GM12878 (cell line): ENCODE measurements at regions not wholly inside any gene's neighbourhood (a gene's known extent, or its start where the extent isn't known, plus 50 kb on each side); places are given as distances from the start of the nearest gene placed in this dataset.

Source experiments
- ATAC-seq: fragments of 200-7000 bp; cut with Tn5 transposase; 3 replicates; pipeline ENCODE4 v1.9.1; 2020; ENCODE audit warnings: mild to moderate bottlenecking, moderate library complexity
- BruUV-seq: library from RNA; stranded (reverse); fragments of 400-500 nt; replicated peaks from 2 replicates; lab custom pipeline; 2021; lab: Mats Ljungman, UMichigan
- CTCF ChIA-PET: fragments of 300-600 bp; sonication (Branson Sonifier 250); formaldehyde crosslinking; extraction: SDS; loops from one replicate; lab custom pipeline; 2021; ENCODE audit warnings: inconsistent platforms; lab: Yijun Ruan, JAX
- POLR2A ChIA-PET: fragments of 350-600 bp; formaldehyde crosslinking; extraction: SDS; loops from one replicate; lab custom pipeline; 2021; ENCODE audit warnings: inconsistent platforms; lab: Charles Lee
- RAD21 ChIA-PET: fragments of 300-600 bp; sonication (Branson Sonifier 250); formaldehyde crosslinking; loops from one replicate; lab custom pipeline; 2023; ENCODE audit warnings: antibody characterized with exemption; ENCODE audit not compliant: unreplicated experiment; lab: Charles Lee
- SMC1A ChIA-PET: fragments of 300-600 bp; sonication (Branson Sonifier 250); formaldehyde crosslinking; loops from one replicate; lab custom pipeline; 2023; ENCODE audit not compliant: unreplicated experiment, uncharacterized antibody; lab: Charles Lee
- DNase-seq: peaks from one replicate; pipeline ENCODE4 v3.0.0-alpha.2; 2011; ENCODE audit warnings: low read depth, low spot score
- FAIRE-seq: peaks from 3 replicates; lab custom pipeline; 2011; peaks lifted over from hg19 to GRCh38; lab: Jason Lieb, UNC
- H2AFZ ChIP-seq: 2 replicates; pipeline ENCODE4 v1.6.0; 2011; ENCODE audit warnings: low read depth, low read length, control low read depth; ENCODE audit not compliant: control insufficient read depth
- H3K27ac ChIP-seq: 2 replicates; pipeline ENCODE4 v1.5.1; 2011; ENCODE audit warnings: control low read depth; ENCODE audit not compliant: control insufficient read depth, insufficient read depth
- H3K27me3 ChIP-seq, 2 experiments: replicated peaks in 1 of 2; 2 replicates each; pipeline versions ENCODE4 v1.6.0 to v1.6.1; 2011; ENCODE audit warnings: low read length in 1 of 2; ENCODE audit not compliant: control insufficient read depth in 2 of 2, insufficient read depth in 2 of 2
- H3K36me3 ChIP-seq, 2 experiments: 2 replicates each; pipeline ENCODE4 v1.5.1; 2011; ENCODE audit warnings: low read length in 1 of 2; ENCODE audit not compliant: control insufficient read depth in 2 of 2, insufficient read depth in 2 of 2
- H3K4me1 ChIP-seq: 2 replicates; pipeline ENCODE4 v1.6.1; 2011; ENCODE audit warnings: mild to moderate bottlenecking, low read length, moderate library complexity, mixed read lengths; ENCODE audit not compliant: control insufficient read depth, insufficient read depth
- H3K4me2 ChIP-seq: 2 replicates; pipeline ENCODE4 v1.6.0; 2011; ENCODE audit warnings: control low read depth; ENCODE audit not compliant: control insufficient read depth, insufficient read depth
- H3K4me3 ChIP-seq: fragments of 200-600 bp; sonication (generic); 2 replicates; pipeline ENCODE4 v1.5.1; 2016
- H3K79me2 ChIP-seq: 2 replicates; pipeline ENCODE4 v1.6.0; 2011; ENCODE audit warnings: low read length; ENCODE audit not compliant: control insufficient read depth, insufficient read depth
- H3K9ac ChIP-seq: 2 replicates; pipeline ENCODE4 v1.8.0; 2011; ENCODE audit warnings: low read length, control low read depth, mixed read lengths; ENCODE audit not compliant: control insufficient read depth, insufficient read depth
- H3K9me3 ChIP-seq: replicated peaks from 3 replicates; pipeline ENCODE4 v1.5.1; 2011; ENCODE audit warnings: mild to moderate bottlenecking, low read length; ENCODE audit not compliant: control insufficient read depth, insufficient read depth
- H4K20me1 ChIP-seq: 2 replicates; pipeline ENCODE4 v1.6.0; 2011; ENCODE audit not compliant: control insufficient read depth, insufficient read depth
- CHD2 ChIP-seq: IDR thresholded peaks from 2 replicates; pipeline ENCODE4 v1.6.1; 2011; ENCODE audit warnings: low read depth, low read length, improper control_type of control experiment, borderline replicate concordance
- IKZF2 ChIP-seq, 2 experiments: fragments of 450-650 bp; IDR thresholded peaks; 2 replicates each; pipeline ENCODE4 v1.6.1; 2017; ENCODE audit warnings: mild to moderate bottlenecking in 2 of 2, moderate library complexity in 2 of 2
- LARP7 ChIP-seq: fragments of 450-650 bp; IDR thresholded peaks from 2 replicates; pipeline ENCODE4 v1.6.1; 2017; ENCODE audit warnings: mild to moderate bottlenecking
- NFXL1 ChIP-seq: fragments of 450-650 bp; IDR thresholded peaks from 2 replicates; pipeline ENCODE4 v1.6.1; 2017; ENCODE audit warnings: antibody characterized with exemption, mild to moderate bottlenecking, borderline replicate concordance
- RELB ChIP-seq: fragments of 450-650 bp; IDR thresholded peaks from 2 replicates; pipeline ENCODE4 v1.6.1; 2017; ENCODE audit warnings: low read depth, mild to moderate bottlenecking, moderate library complexity
- ZNF274 ChIP-seq: IDR thresholded peaks from one replicate; pipeline ENCODE4 v1.8.0; 2011; ENCODE audit not compliant: insufficient read length, insufficient read depth
- ZNF622 ChIP-seq: fragments of 450-650 bp; IDR thresholded peaks from 2 replicates; pipeline ENCODE4 v1.6.1; 2017; ENCODE audit warnings: mild to moderate bottlenecking, inconsistent platforms
- WGBS: methylation state at CpG from one replicate; pipeline ENCODE4 v1.1.6; 2016; ENCODE audit warnings: low lambda C conversion rate; ENCODE audit not compliant: insufficient replicate concordance, insufficient coverage; ENCODE audit errors: missing lambda C conversion rate; 5-methylcytosine and 5-hydroxymethylcytosine counted together
- in situ Hi-C: fragments of 300-500 bp; cut with MboI; formaldehyde crosslinking; loops from 9 replicates; pipeline ENCODE4 v1.14.3; 2018; ENCODE audit warnings: mixed read lengths
- intact Hi-C: fragments of 100-400 bp; cut with micrococcal nuclease; formaldehyde crosslinking; loops from one replicate; pipeline ENCODE4 v1.14.2; 2022; ENCODE audit not compliant: unreplicated experiment
- TF ChIP-seq, protein P1 (sequence below): fragments of 450-650 bp; IDR thresholded peaks from 2 replicates; pipeline ENCODE4 v1.6.1; 2017; ENCODE audit warnings: antibody characterized with exemption, mild to moderate bottlenecking, moderate library complexity
- TF ChIP-seq, protein P2 (sequence below): fragments of 450-650 bp; formaldehyde crosslinking; IDR thresholded peaks from 2 replicates; pipeline ENCODE4 v1.5.0; 2022; ENCODE audit warnings: mild to moderate bottlenecking, missing genetic modification characterization
- TF ChIP-seq, protein P3 (sequence below): fragments of 450-650 bp; IDR thresholded peaks from 2 replicates; pipeline ENCODE4 v1.6.1; 2017; ENCODE audit warnings: mild to moderate bottlenecking, moderate library complexity

GRCh38 chr20:53827292-53828087 lies 233.9 kb upstream of the ZNF217 start:
- Histone ChIP-seq H3K9me3 (no peaks in the 10 kb centered on the region; the same call in 1 of the 3 replicates), H2AFZ (peak overlapping the region; percentile 45), H3K79me2 (no peaks in the 10 kb centered on the region), H3K4me2 (peak overlapping the region; percentile 50; the same call in 1 of the 2 replicates), H3K9ac (no peak overlapping the region), H3K4me3 (no peak overlapping the region), H3K4me1 (peaks cover 31% of the 10 kb centered on the region), H3K27me3 (no peaks in the 10 kb centered on the region), H3K27ac (peak overlapping the region; percentile 39; the same call in 1 of the 2 replicates), H3K36me3 (no peaks in the 10 kb centered on the region), H4K20me1 (no peaks in the 10 kb centered on the region)
- DNase-seq, result no peak
- 58% methylated on average over 4 of the region's 4 CpGs for WGBS
- ATAC-seq, result no peak
- ChIA-PET CTCF (interaction anchor here (0.6 to 1.4 kb wide), 7 partner anchors 38 to 207 kb away, joined by 3 to 6 read pairs (median 4); no protein-coding TSS in a partner anchor), RAD21 (interaction anchor here (0.7 to 4.2 kb wide), 19 partner anchors 9 to 218 kb away, joined by 3 to 27 read pairs (median 6); no protein-coding TSS in a partner anchor), POLR2A (interaction anchor here (0.5 to 1.9 kb wide), 11 partner anchors 9 to 119 kb away, joined by 3 to 6 read pairs (median 4); no protein-coding TSS in a partner anchor), SMC1A (interaction anchor here (0.8 to 3.1 kb wide), 28 partner anchors 9 to 205 kb away, joined by 3 to 21 read pairs (median 4); no protein-coding TSS in a partner anchor)
- BruUV-seq, result no TSS peak
- in situ Hi-C loops, result no loop called here
- FAIRE-seq, result no peak
- intact Hi-C loops, result no loop called here
- no peak for TF ChIP-seq LARP7
- TF ChIP-seq RELB, result no peak
- TF ChIP-seq CHD2, result no peak
- no peak for TF ChIP-seq ZNF274
- TF ChIP-seq, protein P1, sequence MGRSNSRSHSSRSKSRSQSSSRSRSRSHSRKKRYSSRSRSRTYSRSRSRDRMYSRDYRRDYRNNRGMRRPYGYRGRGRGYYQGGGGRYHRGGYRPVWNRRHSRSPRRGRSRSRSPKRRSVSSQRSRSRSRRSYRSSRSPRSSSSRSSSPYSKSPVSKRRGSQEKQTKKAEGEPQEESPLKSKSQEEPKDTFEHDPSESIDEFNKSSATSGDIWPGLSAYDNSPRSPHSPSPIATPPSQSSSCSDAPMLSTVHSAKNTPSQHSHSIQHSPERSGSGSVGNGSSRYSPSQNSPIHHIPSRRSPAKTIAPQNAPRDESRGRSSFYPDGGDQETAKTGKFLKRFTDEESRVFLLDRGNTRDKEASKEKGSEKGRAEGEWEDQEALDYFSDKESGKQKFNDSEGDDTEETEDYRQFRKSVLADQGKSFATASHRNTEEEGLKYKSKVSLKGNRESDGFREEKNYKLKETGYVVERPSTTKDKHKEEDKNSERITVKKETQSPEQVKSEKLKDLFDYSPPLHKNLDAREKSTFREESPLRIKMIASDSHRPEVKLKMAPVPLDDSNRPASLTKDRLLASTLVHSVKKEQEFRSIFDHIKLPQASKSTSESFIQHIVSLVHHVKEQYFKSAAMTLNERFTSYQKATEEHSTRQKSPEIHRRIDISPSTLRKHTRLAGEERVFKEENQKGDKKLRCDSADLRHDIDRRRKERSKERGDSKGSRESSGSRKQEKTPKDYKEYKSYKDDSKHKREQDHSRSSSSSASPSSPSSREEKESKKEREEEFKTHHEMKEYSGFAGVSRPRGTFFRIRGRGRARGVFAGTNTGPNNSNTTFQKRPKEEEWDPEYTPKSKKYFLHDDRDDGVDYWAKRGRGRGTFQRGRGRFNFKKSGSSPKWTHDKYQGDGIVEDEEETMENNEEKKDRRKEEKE, result no peak
- TF ChIP-seq IKZF2 (IDR thresholded peaks at IDR 0.05), result no peak
- no peak for TF ChIP-seq ZNF622
- peak; percentile 88 for TF ChIP-seq NFXL1
- TF ChIP-seq, protein P2, sequence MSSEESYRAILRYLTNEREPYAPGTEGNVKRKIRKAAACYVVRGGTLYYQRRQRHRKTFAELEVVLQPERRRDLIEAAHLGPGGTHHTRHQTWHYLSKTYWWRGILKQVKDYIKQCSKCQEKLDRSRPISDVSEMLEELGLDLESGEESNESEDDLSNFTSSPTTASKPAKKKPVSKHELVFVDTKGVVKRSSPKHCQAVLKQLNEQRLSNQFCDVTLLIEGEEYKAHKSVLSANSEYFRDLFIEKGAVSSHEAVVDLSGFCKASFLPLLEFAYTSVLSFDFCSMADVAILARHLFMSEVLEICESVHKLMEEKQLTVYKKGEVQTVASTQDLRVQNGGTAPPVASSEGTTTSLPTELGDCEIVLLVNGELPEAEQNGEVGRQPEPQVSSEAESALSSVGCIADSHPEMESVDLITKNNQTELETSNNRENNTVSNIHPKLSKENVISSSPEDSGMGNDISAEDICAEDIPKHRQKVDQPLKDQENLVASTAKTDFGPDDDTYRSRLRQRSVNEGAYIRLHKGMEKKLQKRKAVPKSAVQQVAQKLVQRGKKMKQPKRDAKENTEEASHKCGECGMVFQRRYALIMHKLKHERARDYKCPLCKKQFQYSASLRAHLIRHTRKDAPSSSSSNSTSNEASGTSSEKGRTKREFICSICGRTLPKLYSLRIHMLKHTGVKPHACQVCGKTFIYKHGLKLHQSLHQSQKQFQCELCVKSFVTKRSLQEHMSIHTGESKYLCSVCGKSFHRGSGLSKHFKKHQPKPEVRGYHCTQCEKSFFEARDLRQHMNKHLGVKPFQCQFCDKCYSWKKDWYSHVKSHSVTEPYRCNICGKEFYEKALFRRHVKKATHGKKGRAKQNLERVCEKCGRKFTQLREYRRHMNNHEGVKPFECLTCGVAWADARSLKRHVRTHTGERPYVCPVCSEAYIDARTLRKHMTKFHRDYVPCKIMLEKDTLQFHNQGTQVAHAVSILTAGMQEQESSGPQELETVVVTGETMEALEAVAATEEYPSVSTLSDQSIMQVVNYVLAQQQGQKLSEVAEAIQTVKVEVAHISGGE, result no peak
- TF ChIP-seq, protein P3, sequence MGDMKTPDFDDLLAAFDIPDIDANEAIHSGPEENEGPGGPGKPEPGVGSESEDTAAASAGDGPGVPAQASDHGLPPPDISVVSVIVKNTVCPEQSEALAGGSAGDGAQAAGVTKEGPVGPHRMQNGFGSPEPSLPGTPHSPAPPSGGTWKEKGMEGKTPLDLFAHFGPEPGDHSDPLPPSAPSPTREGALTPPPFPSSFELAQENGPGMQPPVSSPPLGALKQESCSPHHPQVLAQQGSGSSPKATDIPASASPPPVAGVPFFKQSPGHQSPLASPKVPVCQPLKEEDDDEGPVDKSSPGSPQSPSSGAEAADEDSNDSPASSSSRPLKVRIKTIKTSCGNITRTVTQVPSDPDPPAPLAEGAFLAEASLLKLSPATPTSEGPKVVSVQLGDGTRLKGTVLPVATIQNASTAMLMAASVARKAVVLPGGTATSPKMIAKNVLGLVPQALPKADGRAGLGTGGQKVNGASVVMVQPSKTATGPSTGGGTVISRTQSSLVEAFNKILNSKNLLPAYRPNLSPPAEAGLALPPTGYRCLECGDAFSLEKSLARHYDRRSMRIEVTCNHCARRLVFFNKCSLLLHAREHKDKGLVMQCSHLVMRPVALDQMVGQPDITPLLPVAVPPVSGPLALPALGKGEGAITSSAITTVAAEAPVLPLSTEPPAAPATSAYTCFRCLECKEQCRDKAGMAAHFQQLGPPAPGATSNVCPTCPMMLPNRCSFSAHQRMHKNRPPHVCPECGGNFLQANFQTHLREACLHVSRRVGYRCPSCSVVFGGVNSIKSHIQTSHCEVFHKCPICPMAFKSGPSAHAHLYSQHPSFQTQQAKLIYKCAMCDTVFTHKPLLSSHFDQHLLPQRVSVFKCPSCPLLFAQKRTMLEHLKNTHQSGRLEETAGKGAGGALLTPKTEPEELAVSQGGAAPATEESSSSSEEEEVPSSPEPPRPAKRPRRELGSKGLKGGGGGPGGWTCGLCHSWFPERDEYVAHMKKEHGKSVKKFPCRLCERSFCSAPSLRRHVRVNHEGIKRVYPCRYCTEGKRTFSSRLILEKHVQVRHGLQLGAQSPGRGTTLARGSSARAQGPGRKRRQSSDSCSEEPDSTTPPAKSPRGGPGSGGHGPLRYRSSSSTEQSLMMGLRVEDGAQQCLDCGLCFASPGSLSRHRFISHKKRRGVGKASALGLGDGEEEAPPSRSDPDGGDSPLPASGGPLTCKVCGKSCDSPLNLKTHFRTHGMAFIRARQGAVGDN, result no peak
